ENCODE measurements at regions not wholly inside any gene's neighbourhood (a gene's known extent, or its start where the extent isn't known, plus 50 kb on each side); places are given as distances from the start of the nearest gene placed in this dataset.

GRCh38 chr3:124300416-124300815 is 308.5 kb upstream of the ROPN1 start:
- TF ChIP-seq POLR2A (IDR thresholded peaks at IDR 0.05) (no peak), CTCF (IDR thresholded peaks at IDR 0.05) (no peak)
